Activated naive CD8-positive, alpha-beta T cell treated with anti-CD3 and anti-CD28 coated beads, Interleukin-2, amount 10 ng/mL, durations not matched to agents 7 days and 5 days (primary cell): ENCODE measurements at regions not wholly inside any gene's neighbourhood (a gene's known extent, or its start where the extent isn't known, plus 50 kb on each side); places are given as distances from the start of the nearest gene placed in this dataset.

ENCODE experiments used
- ATAC-seq: fragments of 150-1000 bp; cut with Tn5 transposase; one replicate; pipeline ENCODE4 v1.10.0; 2021; ENCODE audit warnings: low read depth, moderate library complexity
- POLR2A ChIA-PET: fragments of 350-600 bp; sonication (Branson Sonifier 250); formaldehyde crosslinking; loops from one replicate; lab custom pipeline; 2021; ENCODE audit warnings: antibody characterized with exemption; lab: Charles Lee
- DNase-seq: peaks from one replicate; pipeline ENCODE4 v3.0.0; 2021
- H3K27ac Mint-ChIP-seq: one replicate; pipeline ENCODE4 v1.8.0; 2022; ENCODE audit warnings: mild to moderate bottlenecking, mixed read lengths
- H3K27me3 Mint-ChIP-seq: one replicate; pipeline ENCODE4 v1.8.0; 2022; ENCODE audit warnings: mild to moderate bottlenecking, moderate library complexity, mixed read lengths
- H3K36me3 Mint-ChIP-seq: one replicate; pipeline ENCODE4 v1.8.0; 2021; ENCODE audit warnings: mild to moderate bottlenecking, mixed read lengths
- H3K4me1 Mint-ChIP-seq: one replicate; pipeline ENCODE4 v1.8.0; 2021; ENCODE audit warnings: mixed read lengths
- H3K4me3 Mint-ChIP-seq: one replicate; pipeline ENCODE4 v1.8.0; 2022; ENCODE audit warnings: mild to moderate bottlenecking, moderate library complexity, mixed read lengths
- H3K9me3 Mint-ChIP-seq: one replicate; pipeline ENCODE4 v1.8.0; 2021; ENCODE audit warnings: mixed read lengths

DNA sequence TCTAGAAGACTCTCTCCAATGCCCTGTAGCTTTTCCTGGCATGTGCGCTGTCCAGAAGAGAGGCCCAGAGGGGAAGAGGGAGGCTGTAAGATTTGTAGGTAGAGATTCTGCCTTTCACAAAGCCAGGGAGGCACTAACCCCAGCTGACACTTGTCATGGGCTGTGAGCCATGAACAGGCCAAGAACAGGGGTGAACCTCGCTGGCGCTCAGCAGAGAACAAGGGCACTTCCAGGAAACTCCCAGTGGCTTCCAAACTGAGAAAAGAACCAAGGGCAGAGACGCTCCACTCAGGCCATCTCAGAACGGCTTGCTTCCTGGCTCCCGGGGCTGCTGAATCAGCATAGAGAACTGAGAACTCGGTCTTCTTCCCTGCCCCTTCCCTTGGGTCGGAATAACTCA is 257.8 kb upstream of the ZNF32 start:
- POLR2A ChIA-PET: no interaction called here
- Mint-ChIP-seq H3K36me3 (no peaks in the 10 kb centered on the region), H3K27me3 (peaks cover 18% of the 10 kb centered on the region), H3K27ac (no peak overlapping the region), H3K4me1 (no peaks in the 10 kb centered on the region), H3K9me3 (no peaks in the 10 kb centered on the region), H3K4me3 (no peak overlapping the region)
- ATAC-seq (no peak), DNase-seq (no peak)

DNA sequence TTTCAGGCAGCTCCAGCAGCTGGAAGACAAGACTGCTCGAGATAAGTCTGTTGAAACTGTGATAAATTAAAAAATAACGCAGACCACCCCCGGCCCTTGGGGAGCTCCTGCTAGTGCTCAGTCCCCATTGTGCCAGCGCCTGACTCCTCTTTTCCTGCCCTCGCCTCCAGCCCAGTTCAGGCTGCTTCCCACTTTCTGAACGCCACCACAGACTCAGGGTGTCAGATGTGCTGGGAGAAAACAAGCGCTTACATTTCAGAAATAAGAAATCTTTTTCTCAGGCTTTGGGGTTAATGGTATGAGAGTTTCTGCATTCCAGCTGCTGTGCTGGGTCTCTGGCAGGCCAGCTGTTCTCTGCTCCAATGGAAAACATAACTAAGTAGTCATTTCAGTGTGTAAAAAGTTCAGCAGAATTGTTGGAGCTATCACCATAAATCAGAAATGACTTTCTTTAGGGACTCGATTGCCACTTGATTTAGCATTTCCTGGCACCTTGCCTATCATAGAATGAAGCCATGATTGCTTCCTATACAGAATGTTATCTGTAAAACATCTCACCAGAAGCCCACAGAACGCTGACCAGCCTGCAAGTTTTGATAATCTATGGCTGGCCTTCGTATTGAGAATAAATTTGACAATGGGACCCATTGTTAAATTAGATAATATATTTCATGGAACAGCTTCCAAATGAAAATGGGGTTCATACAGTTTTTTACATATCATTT is 257.0 kb upstream of the ZNF32 start:
- DNase-seq (no peak), ATAC-seq (no peak)
- Mint-ChIP-seq H3K4me3 (no peak overlapping the region), H3K27ac (no peak overlapping the region), H3K9me3 (no peaks in the 10 kb centered on the region), H3K36me3 (no peaks in the 10 kb centered on the region), H3K27me3 (peaks cover 18% of the 10 kb centered on the region), H3K4me1 (no peaks in the 10 kb centered on the region)
- POLR2A ChIA-PET: interaction anchor here (0.7 kb wide), 1 partner anchor 97 kb away, joined by 5 read pairs; no protein-coding TSS in a partner anchor

DNA sequence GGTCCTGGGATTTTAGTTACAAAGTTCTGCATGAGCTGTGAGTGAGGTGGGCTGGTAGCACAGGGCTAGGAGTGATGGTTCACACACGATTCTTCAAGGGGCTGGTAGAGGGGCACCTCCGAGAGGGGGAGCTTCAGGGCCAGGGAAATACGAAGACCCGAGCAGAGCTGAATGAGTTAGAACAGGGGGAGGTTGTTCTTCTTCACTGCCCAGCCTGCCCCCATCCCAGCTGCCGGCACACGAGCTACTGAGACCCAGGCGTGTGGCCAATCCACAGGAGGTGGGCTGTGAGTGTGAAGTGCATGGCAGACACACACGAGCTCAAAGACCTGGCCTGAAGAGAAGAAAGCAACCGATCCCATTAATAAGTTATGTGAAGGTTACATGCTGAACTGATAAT is 256.2 kb upstream of the ZNF32 start:
- ATAC-seq (no peak), DNase-seq (no peak)
- Mint-ChIP-seq H3K27me3 (peaks cover 18% of the 10 kb centered on the region), H3K9me3 (no peaks in the 10 kb centered on the region), H3K36me3 (no peaks in the 10 kb centered on the region), H3K27ac (no peak overlapping the region), H3K4me3 (no peak overlapping the region), H3K4me1 (no peaks in the 10 kb centered on the region)
- POLR2A ChIA-PET: interaction anchor here (0.7 kb wide), 2 partner anchors 26 to 96 kb away, joined by 3 to 5 read pairs; no protein-coding TSS in a partner anchor

DNA sequence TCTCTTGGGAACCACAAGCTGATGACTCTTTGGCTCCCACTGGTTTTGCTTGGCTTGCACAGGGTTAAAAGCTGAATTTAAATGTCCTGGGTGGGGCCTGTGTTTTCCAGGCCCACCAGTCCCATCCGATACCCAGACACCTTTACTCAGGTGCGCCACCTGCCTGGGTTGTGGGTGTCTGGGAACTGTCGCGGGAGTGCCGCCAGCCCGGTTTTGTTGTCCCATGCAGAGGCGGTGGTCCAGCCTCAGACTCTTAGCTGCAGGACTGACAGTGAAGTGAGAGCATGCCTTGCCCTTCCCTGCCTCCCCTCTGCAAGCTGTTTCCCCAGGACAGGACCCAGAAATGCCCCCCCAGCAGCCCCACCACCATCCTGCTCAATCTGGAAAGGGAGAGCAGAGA is 255.6 kb upstream of the ZNF32 start:
- no peaks in the 10 kb centered on the region for H3K9me3 Mint-ChIP-seq
- DNase-seq: no peak
- no peak for ATAC-seq
- no peaks in the 10 kb centered on the region for H3K36me3 Mint-ChIP-seq
- H3K27ac Mint-ChIP-seq: no peak overlapping the region
- POLR2A ChIA-PET: no interaction called here
- no peak overlapping the region for H3K4me3 Mint-ChIP-seq
- H3K4me1 Mint-ChIP-seq: no peaks in the 10 kb centered on the region
- peaks cover 18% of the 10 kb centered on the region for H3K27me3 Mint-ChIP-seq

DNA sequence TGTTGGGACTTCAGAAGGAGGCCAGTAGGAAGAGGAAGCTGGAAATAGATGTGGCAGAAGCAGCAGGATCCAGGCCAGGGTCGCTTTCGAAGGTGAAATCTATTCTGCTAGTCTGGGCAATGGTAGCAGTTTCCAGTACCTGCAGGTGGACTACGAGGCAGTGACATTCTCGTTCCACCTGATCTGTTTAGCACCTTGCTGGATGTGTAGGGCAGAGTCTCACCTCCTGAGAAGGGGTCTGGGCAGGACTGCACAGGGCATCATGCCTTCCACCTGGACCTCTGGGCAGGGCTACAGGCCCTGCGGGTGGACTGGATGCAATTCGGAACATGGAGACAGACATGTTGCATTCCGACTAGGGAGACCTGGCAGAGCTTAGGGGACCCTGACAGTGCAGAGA is 254.8 kb upstream of the ZNF32 start:
- POLR2A ChIA-PET: no interaction called here
- DNase-seq (no peak), ATAC-seq (no peak)
- H3K27ac Mint-ChIP-seq: no peak overlapping the region
- no peaks in the 10 kb centered on the region for H3K36me3 Mint-ChIP-seq
- no peaks in the 10 kb centered on the region for H3K9me3 Mint-ChIP-seq
- peaks cover 18% of the 10 kb centered on the region for H3K27me3 Mint-ChIP-seq
- H3K4me1 Mint-ChIP-seq: no peaks in the 10 kb centered on the region
- H3K4me3 Mint-ChIP-seq: no peak overlapping the region

DNA sequence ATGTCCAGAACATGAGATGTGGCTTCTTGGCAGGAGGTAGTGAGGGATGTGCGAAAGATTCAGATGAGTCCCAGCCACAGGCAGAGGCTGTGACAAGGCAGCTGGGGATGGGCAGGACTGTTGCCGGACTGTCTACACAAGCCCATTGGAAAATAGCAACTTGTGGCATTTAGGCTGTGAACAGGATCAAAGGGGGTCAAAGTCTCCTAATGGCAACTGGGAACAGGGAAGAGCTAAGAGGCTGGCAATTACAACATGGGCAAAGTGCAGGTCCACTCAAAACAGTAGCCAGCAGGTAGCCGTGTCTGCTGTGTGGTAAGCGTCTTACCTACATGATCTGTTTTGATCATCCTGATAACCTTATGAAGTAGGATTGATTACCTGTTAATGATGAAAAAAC is 254.2 kb upstream of the ZNF32 start:
- H3K27me3 Mint-ChIP-seq: peaks cover 15% of the 10 kb centered on the region
- H3K36me3 Mint-ChIP-seq: no peaks in the 10 kb centered on the region
- H3K27ac Mint-ChIP-seq: no peak overlapping the region
- POLR2A ChIA-PET: no interaction called here
- no peak for ATAC-seq
- no peak for DNase-seq
- no peak overlapping the region for H3K4me3 Mint-ChIP-seq
- no peaks in the 10 kb centered on the region for H3K9me3 Mint-ChIP-seq
- no peaks in the 10 kb centered on the region for H3K4me1 Mint-ChIP-seq

DNA sequence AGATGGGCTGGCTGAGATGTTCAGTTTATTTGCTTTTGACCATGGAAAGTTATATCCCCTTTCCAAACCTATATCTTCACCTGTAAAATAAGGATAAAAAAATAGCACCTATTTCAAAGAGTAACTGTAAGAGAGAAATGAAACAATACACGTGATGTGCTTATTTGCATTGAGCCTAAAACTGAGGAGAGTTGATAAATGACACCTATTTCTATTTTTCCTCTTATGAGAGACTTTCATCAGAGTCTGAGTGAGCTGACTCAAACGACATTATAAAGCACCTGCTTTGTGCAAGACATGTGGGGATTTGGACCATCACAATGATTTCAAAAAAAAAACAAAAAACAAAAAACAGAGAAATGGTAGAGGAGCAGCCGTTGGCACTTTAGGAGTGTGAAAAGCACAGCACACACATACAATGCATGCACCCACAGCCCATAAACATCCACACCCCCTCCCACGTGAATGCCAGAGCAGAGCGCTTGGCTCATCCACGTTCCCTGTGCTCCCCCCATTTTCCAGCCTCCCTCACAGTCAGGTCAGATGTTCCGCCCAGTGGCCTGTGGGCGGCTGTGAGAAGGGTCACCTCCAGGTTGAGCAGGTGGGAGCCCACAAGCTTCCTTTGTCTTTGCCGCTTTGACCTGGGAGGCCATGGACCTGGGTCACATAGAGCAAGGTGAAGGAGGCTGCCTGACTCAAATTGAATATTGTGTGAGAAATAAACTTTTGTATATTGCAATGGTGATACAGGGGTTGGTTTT is 253.2 kb upstream of the ZNF32 start:
- Mint-ChIP-seq H3K27ac (no peak overlapping the region), H3K4me3 (no peak overlapping the region), H3K9me3 (no peaks in the 10 kb centered on the region)

DNA sequence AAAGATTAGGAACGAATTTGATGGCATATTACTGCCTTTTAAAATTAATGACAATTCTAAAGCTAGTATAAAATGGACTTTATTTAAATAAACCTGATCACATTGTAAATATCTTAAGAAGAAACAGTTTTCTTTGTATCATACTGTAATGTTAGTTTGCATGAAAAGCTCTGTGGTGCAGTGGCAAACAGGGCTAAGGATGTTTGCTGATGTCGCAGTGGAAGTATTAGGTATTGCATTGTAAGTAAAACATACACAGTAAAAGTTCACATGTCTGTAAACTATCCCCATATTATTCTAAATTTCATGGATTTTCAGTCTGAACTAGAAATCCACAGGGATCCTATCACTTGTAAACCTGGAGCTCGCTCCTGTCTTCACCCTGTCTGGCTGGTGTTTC is 252.6 kb upstream of the ZNF32 start:
- DNase-seq: no peak
- Mint-ChIP-seq H3K4me1 (no peaks in the 10 kb centered on the region), H3K9me3 (no peaks in the 10 kb centered on the region), H3K27me3 (peaks cover 4% of the 10 kb centered on the region), H3K4me3 (no peak overlapping the region), H3K27ac (no peak overlapping the region), H3K36me3 (no peaks in the 10 kb centered on the region)
- POLR2A ChIA-PET: interaction anchor here (1.4 kb wide), 1 partner anchor 211 kb away, joined by 3 read pairs; no protein-coding TSS in a partner anchor
- ATAC-seq: no peak

More for the DNA sequence above, 253.2 kb upstream of the ZNF32 start:
- DNase-seq (no peak), ATAC-seq (no peak)
- Mint-ChIP-seq H3K36me3 (no peaks in the 10 kb centered on the region), H3K4me1 (no peaks in the 10 kb centered on the region), H3K27me3 (peaks cover 11% of the 10 kb centered on the region)
- POLR2A ChIA-PET: interaction anchor here (1.4 kb wide), 1 partner anchor 212 kb away, joined by 3 read pairs; no protein-coding TSS in a partner anchor

DNA sequence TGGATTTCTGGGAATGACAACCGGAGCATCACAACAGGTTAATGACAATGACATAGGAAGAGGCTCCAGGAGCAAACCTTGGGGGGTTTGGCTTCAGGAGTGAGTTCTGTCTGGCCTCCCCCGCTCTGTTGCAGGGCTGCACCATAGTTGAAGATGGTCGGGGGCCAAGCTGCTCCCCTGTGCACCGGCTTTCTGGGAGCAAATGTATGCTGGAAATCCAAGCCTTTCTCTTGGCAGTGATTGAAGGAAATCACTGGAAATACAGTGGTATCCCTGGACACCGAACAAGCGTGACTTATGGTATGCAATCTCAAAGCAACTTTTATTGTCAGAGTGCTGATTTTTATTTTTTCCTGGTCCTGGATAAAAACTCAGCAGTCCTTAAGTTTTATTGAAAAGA is 251.9 kb upstream of the ZNF32 start:
- ATAC-seq (no peak), DNase-seq (no peak)
- POLR2A ChIA-PET: interaction anchor here (1.4 kb wide), 1 partner anchor 210 kb away, joined by 3 read pairs; no protein-coding TSS in a partner anchor
- Mint-ChIP-seq H3K27ac (no peak overlapping the region), H3K36me3 (no peaks in the 10 kb centered on the region), H3K4me1 (no peaks in the 10 kb centered on the region), H3K4me3 (no peak overlapping the region), H3K9me3 (no peaks in the 10 kb centered on the region), H3K27me3 (no peaks in the 10 kb centered on the region)

DNA sequence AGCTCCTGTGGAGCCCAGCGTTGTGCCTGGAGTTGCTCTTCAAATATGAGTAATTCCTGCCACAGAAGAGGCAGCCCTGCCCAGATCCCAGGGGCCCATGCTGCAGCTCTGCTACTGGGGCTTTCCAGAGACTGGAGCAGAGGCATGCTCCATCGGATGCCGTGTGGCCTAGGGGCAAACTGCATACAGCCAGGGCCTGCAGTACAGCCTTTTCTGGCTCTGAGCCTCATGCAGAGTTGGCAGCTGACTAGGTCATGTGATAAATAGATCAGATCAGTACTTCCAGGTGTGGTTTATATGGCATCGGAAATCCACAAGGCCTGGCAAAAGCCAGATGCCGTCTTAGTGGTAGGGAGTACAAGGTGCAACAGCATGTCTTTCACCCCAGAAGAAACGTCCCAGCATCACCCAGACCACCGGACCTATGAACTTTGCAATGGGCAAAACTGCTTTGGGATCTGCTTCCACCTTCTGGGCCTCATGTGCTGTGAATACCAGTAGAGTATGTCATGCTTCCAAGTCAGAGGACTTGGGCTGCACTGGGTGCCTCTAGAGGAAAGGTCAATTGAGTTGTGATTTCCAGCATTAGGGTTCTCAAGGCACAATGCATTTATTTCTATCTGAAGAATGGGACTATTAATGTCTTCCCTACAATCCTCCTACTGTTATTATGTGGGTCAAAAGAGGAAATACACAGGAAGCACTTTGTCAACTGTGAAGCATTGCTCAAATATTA is 250.7 kb upstream of the ZNF32 start:
- DNase-seq (no peak), ATAC-seq (no peak)
- no peak overlapping the region for H3K27ac Mint-ChIP-seq
- H3K27me3 Mint-ChIP-seq: no peaks in the 10 kb centered on the region
- H3K4me3 Mint-ChIP-seq: no peak overlapping the region
- H3K9me3 Mint-ChIP-seq: no peaks in the 10 kb centered on the region
- H3K36me3 Mint-ChIP-seq: no peaks in the 10 kb centered on the region
- POLR2A ChIA-PET: no interaction called here
- H3K4me1 Mint-ChIP-seq: no peaks in the 10 kb centered on the region

DNA sequence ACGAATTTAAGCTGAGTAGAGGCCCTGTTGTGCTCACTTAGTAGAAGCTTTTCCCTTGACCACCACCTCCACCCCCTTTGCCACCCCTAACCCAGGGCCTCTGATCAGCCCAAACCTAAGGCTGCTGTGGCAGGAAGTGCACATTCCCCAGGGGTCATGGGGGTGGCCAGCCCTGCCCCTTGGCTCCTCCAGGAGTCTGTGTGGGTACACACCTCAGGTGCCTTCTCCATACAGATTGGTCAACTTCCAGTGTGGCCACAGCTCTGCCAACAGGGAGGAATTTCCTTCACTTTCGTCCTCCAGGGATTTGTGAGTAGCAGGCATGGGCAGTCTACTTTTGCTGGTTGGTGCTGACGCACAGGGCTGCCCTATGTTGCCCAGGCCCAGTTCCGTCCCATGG is 249.9 kb upstream of the ZNF32 start:
- H3K4me3 Mint-ChIP-seq: no peak overlapping the region
- H3K9me3 Mint-ChIP-seq: no peaks in the 10 kb centered on the region
- H3K27me3 Mint-ChIP-seq: no peaks in the 10 kb centered on the region
- no peaks in the 10 kb centered on the region for H3K4me1 Mint-ChIP-seq
- ATAC-seq (no peak), DNase-seq (no peak)
- POLR2A ChIA-PET: no interaction called here
- H3K36me3 Mint-ChIP-seq: no peaks in the 10 kb centered on the region
- no peak overlapping the region for H3K27ac Mint-ChIP-seq

DNA sequence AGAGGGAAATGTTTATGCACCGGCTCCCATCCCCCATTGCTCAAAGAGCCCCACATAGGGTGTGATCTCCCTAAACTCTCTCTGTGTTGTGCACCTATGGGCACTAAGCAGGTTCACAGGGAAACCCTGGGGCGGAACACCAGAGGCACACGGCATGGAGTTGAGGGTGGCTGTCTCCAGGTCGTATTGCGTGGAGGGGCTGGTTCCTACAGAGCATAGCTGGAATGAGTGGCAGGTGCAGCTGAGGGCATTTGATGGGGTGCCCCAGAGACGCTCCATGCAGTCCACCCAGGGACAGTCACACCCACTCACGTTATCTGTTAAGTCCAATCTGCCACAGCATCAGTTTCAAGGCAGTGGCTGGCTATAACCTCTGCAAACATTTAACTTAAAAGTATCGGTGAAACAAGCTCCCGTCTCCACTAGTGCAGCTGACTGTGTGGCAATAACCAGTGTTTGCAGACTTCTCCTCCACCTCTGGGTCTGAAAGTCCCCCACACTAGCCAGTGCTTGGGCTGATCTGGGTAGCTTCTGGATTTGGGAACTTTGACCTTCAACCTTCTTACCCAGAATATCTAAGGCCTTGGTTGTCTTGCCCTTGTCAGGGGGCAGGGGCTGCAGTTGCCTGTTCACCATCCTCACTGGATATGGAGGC is 249.2 kb upstream of the ZNF32 start:
- Mint-ChIP-seq H3K9me3 (no peaks in the 10 kb centered on the region), H3K4me1 (no peaks in the 10 kb centered on the region), H3K36me3 (no peaks in the 10 kb centered on the region), H3K4me3 (no peak overlapping the region), H3K27ac (no peak overlapping the region), H3K27me3 (peaks cover 5% of the 10 kb centered on the region)
- ATAC-seq: no peak
- POLR2A ChIA-PET: no interaction called here
- no peak for DNase-seq
